Fibroblast of lung (primary cell): ENCODE measurements at regions not wholly inside any gene's neighbourhood (a gene's known extent, or its start where the extent isn't known, plus 50 kb on each side); places are given as distances from the start of the nearest gene placed in this dataset.

Experiments
- EZH2 ChIP-seq: IDR thresholded peaks from 2 replicates; pipeline ENCODE4 v1.5.1; 2012; ENCODE audit warnings: low read length, control low read depth, mild to moderate bottlenecking; ENCODE audit errors: missing control alignments
- TF ChIP-seq, protein P1 (sequence below), 2 donors: IDR thresholded peaks in 1 of 2; conservative IDR thresholded peaks in 1 of 2; 1 replicate in 1 of 2; 2 replicates in 1 of 2; pipeline ENCODE4 v1.5.1; 2011 to 2012; ENCODE audit warnings: low read length in 2 of 2, control low read depth in 1 of 2, inconsistent platforms in 1 of 2, low read depth in 1 of 2, mild to moderate bottlenecking in 1 of 2

DNA sequence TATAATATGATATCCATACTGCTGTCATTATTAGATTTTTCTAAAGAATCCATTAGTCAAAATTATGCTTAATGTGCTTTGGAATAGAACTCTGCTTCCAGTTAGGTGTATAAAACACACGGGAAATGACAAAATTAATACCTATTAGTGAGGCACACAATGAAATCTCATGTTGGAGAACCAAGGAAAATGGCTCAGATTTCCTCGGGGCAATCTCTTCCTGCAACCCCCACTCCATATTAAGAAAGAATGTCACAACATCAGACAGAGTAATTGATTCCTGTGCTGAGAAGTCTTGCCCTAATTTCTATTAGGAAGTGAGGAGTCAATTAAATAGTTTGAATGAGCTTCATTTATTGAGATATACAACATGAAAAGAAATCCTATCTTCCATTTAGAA, 299.8 kb upstream of the KITLG start:
- TF ChIP-seq, protein P1, sequence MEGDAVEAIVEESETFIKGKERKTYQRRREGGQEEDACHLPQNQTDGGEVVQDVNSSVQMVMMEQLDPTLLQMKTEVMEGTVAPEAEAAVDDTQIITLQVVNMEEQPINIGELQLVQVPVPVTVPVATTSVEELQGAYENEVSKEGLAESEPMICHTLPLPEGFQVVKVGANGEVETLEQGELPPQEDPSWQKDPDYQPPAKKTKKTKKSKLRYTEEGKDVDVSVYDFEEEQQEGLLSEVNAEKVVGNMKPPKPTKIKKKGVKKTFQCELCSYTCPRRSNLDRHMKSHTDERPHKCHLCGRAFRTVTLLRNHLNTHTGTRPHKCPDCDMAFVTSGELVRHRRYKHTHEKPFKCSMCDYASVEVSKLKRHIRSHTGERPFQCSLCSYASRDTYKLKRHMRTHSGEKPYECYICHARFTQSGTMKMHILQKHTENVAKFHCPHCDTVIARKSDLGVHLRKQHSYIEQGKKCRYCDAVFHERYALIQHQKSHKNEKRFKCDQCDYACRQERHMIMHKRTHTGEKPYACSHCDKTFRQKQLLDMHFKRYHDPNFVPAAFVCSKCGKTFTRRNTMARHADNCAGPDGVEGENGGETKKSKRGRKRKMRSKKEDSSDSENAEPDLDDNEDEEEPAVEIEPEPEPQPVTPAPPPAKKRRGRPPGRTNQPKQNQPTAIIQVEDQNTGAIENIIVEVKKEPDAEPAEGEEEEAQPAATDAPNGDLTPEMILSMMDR (conservative IDR thresholded peaks at IDR 0.05 in 1 of 2, IDR thresholded peaks at IDR 0.05 in 1 of 2; ENCODE audit: low read depth in 1 of 2, low read length in 2 of 2), result no peak
- no peak for TF ChIP-seq EZH2
